Liver (tissue), 3 donors: ENCODE measurements at regions not wholly inside any gene's neighbourhood (a gene's known extent, or its start where the extent isn't known, plus 50 kb on each side); places are given as distances from the start of the nearest gene placed in this dataset.

Source experiments
- FOXA2 ChIP-seq: IDR thresholded peaks from 2 replicates; pipeline ENCODE4 v1.6.1; 2016; ENCODE audit warnings: antibody characterized with exemption
- NR2F2 ChIP-seq: IDR thresholded peaks from 2 replicates; pipeline ENCODE4 v1.6.1; 2016; ENCODE audit warnings: antibody characterized with exemption
- TF ChIP-seq, protein P1 (sequence below): fragments of 150-350 bp; IDR thresholded peaks from 2 replicates; pipeline ENCODE4 v1.5.1; 2017; ENCODE audit warnings: improper control_type of control experiment, low read depth, low read length; ENCODE audit not compliant: missing input control
- donor health status: healthy.
- donor health status: healthy.

- TF ChIP-seq, protein P1, sequence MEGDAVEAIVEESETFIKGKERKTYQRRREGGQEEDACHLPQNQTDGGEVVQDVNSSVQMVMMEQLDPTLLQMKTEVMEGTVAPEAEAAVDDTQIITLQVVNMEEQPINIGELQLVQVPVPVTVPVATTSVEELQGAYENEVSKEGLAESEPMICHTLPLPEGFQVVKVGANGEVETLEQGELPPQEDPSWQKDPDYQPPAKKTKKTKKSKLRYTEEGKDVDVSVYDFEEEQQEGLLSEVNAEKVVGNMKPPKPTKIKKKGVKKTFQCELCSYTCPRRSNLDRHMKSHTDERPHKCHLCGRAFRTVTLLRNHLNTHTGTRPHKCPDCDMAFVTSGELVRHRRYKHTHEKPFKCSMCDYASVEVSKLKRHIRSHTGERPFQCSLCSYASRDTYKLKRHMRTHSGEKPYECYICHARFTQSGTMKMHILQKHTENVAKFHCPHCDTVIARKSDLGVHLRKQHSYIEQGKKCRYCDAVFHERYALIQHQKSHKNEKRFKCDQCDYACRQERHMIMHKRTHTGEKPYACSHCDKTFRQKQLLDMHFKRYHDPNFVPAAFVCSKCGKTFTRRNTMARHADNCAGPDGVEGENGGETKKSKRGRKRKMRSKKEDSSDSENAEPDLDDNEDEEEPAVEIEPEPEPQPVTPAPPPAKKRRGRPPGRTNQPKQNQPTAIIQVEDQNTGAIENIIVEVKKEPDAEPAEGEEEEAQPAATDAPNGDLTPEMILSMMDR, result no peak
- no peak for TF ChIP-seq FOXA2
- TF ChIP-seq NR2F2, result no peak
Observed at GRCh38 chrX:118255921-118256320, 90.0 kb upstream of the WDR44 start.
